OCI-LY7 (cell line): ENCODE measurements at regions not wholly inside any gene's neighbourhood (a gene's known extent, or its start where the extent isn't known, plus 50 kb on each side); places are given as distances from the start of the nearest gene placed in this dataset.

Experiments
- BruUV-seq: library from RNA; stranded (reverse); fragments of 400-500 nt; replicated peaks from 2 replicates; lab custom pipeline; 2021; lab: Mats Ljungman, UMichigan
- CTCF ChIA-PET: fragments of 300-600 bp; sonication (Branson Sonifier 250); formaldehyde crosslinking; loops from one replicate; lab custom pipeline; 2022; ENCODE audit warnings: antibody characterized with exemption; ENCODE audit not compliant: unreplicated experiment; lab: Charles Lee
- POLR2A ChIA-PET: fragments of 300-600 bp; sonication (Branson Sonifier 250); formaldehyde crosslinking; loops from one replicate; lab custom pipeline; 2022; ENCODE audit warnings: antibody characterized with exemption; lab: Charles Lee
- DNase-seq: peaks from one replicate; pipeline ENCODE4 v3.0.0-alpha.2; 2015; ENCODE audit warnings: low spot score
- H2AFZ ChIP-seq: fragments of 200-600 bp; sonication (generic), shearing (Covaris generic); 2 replicates; pipeline ENCODE4 v1.6.1; 2014; ENCODE audit warnings: mild to moderate bottlenecking, antibody characterized with exemption, low read length, moderate library complexity
- H3K27ac ChIP-seq: fragments of 200-600 bp; sonication (generic); 2 replicates; pipeline ENCODE4 v1.5.1; 2014; ENCODE audit warnings: mixed run types, low read depth, mild to moderate bottlenecking, moderate library complexity, low read length, inconsistent platforms; ENCODE audit not compliant: poor library complexity, severe bottlenecking
- H3K36me3 ChIP-seq: fragments of 200-600 bp; sonication (generic); 2 replicates; pipeline ENCODE4 v1.6.1; 2014; ENCODE audit warnings: mild to moderate bottlenecking, antibody characterized with exemption, low read length, moderate library complexity, mixed read lengths; ENCODE audit not compliant: insufficient read depth
- H3K4me1 ChIP-seq: fragments of 200-600 bp; sonication (generic); 2 replicates; pipeline ENCODE4 v1.5.1; 2014; ENCODE audit warnings: mild to moderate bottlenecking, low read length; ENCODE audit not compliant: insufficient read depth, poor library complexity, severe bottlenecking
- H3K4me2 ChIP-seq: fragments of 200-600 bp; sonication (generic); 2 replicates; pipeline ENCODE4 v1.6.1; 2014; ENCODE audit warnings: mild to moderate bottlenecking, low read length
- H3K4me3 ChIP-seq: fragments of 200-600 bp; sonication (generic); 2 replicates; pipeline ENCODE4 v1.5.1; 2014; ENCODE audit warnings: mild to moderate bottlenecking, low read depth, low read length; ENCODE audit not compliant: poor library complexity, severe bottlenecking
- H3K79me2 ChIP-seq: fragments of 200-600 bp; sonication (generic); 2 replicates; pipeline ENCODE4 v1.6.1; 2016; ENCODE audit warnings: low read depth, mild to moderate bottlenecking, low read length, moderate library complexity, mixed read lengths; ENCODE audit not compliant: insufficient read depth
- H3K9me2 ChIP-seq: fragments of 200-600 bp; sonication (generic); 2 replicates; pipeline ENCODE4 v1.6.1; 2016; ENCODE audit warnings: mild to moderate bottlenecking, low read length, mixed read lengths; ENCODE audit not compliant: insufficient read depth
- H3K9me3 ChIP-seq: fragments of 200-600 bp; sonication (generic); 2 replicates; pipeline ENCODE4 v1.6.1; 2014; ENCODE audit warnings: mild to moderate bottlenecking, mixed run types, low read length, mixed read lengths
- H4K20me1 ChIP-seq: fragments of 200-600 bp; sonication (generic); 2 replicates; pipeline ENCODE4 v1.6.1; 2014; ENCODE audit warnings: mild to moderate bottlenecking, antibody characterized with exemption, low read length, moderate library complexity, mixed read lengths; ENCODE audit not compliant: insufficient read depth
- EZH2phosphoT487 ChIP-seq: fragments of 200-600 bp; sonication (generic); IDR thresholded peaks from 2 replicates; pipeline ENCODE4 v1.6.1; 2018; ENCODE audit warnings: low read depth, borderline replicate concordance, mild to moderate bottlenecking, mixed run types, antibody characterized with exemption, low read length, moderate library complexity, mixed read lengths
- intact Hi-C: fragments of 100-400 bp; cut with micrococcal nuclease; formaldehyde crosslinking; loops from one replicate; pipeline ENCODE4 v1.10.0; 2022; ENCODE audit not compliant: unreplicated experiment
- TF ChIP-seq, protein P1 (sequence below): fragments of 200-600 bp; sonication (generic); conservative IDR thresholded peaks from 2 replicates; pipeline ENCODE4 v1.5.1; 2014; ENCODE audit warnings: mild to moderate bottlenecking, antibody characterized with exemption, low read length, moderate library complexity, mixed read lengths

- no peaks in the 10 kb centered on the region for H3K9me2 ChIP-seq
- H3K4me3 ChIP-seq: no peak overlapping the region
- H3K79me2 ChIP-seq: no peaks in the 10 kb centered on the region
- H3K9me3 ChIP-seq: no peaks in the 10 kb centered on the region
- no peak for DNase-seq
- H3K4me2 ChIP-seq: no peak overlapping the region
- intact Hi-C loops: no loop called here
- H3K4me1 ChIP-seq: no peaks in the 10 kb centered on the region
- CTCF ChIA-PET: no interaction called here
- H4K20me1 ChIP-seq: no peaks in the 10 kb centered on the region
- no peak overlapping the region for H2AFZ ChIP-seq
- H3K27ac ChIP-seq: no peak overlapping the region
- BruUV-seq: no TSS peak
- no peaks in the 10 kb centered on the region for H3K36me3 ChIP-seq
- TF ChIP-seq, protein P1, sequence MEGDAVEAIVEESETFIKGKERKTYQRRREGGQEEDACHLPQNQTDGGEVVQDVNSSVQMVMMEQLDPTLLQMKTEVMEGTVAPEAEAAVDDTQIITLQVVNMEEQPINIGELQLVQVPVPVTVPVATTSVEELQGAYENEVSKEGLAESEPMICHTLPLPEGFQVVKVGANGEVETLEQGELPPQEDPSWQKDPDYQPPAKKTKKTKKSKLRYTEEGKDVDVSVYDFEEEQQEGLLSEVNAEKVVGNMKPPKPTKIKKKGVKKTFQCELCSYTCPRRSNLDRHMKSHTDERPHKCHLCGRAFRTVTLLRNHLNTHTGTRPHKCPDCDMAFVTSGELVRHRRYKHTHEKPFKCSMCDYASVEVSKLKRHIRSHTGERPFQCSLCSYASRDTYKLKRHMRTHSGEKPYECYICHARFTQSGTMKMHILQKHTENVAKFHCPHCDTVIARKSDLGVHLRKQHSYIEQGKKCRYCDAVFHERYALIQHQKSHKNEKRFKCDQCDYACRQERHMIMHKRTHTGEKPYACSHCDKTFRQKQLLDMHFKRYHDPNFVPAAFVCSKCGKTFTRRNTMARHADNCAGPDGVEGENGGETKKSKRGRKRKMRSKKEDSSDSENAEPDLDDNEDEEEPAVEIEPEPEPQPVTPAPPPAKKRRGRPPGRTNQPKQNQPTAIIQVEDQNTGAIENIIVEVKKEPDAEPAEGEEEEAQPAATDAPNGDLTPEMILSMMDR: no peak
- TF ChIP-seq EZH2phosphoT487: no peak
- POLR2A ChIA-PET: no interaction called here
Observed at GRCh38 chr15:67991706-67992105, 62.4 kb upstream of the PIAS1 start.

- no TSS peak for BruUV-seq
- Histone ChIP-seq H3K9me3 (no peaks in the 10 kb centered on the region), H3K4me2 (no peak overlapping the region), H3K27ac (no peak overlapping the region), H3K36me3 (no peaks in the 10 kb centered on the region), H4K20me1 (no peaks in the 10 kb centered on the region), H3K4me1 (peaks cover 6% of the 10 kb centered on the region), H2AFZ (no peak overlapping the region), H3K79me2 (no peaks in the 10 kb centered on the region), H3K4me3 (no peak overlapping the region), H3K9me2 (no peaks in the 10 kb centered on the region)
- TF ChIP-seq EZH2phosphoT487: no peak
- TF ChIP-seq, protein P1: no peak
- DNase-seq: no peak
- CTCF ChIA-PET: interaction anchor here (0.5 kb wide), 1 partner anchor 232 kb away, joined by 3 read pairs; no protein-coding TSS in a partner anchor
- intact Hi-C loops: no loop called here
- POLR2A ChIA-PET: interaction anchor here (0.5 kb wide), 1 partner anchor 8 kb away, joined by 3 read pairs; no protein-coding TSS in a partner anchor
Observed at GRCh38 chr15:67992411-67992810, 61.7 kb upstream of the PIAS1 start.

GRCh38 chr15:67992834-67993233, 61.3 kb upstream of the PIAS1 start:
- Histone ChIP-seq H3K4me2 (no peak overlapping the region), H2AFZ (no peak overlapping the region), H3K4me3 (no peak overlapping the region), H3K9me2 (no peaks in the 10 kb centered on the region), H3K9me3 (no peaks in the 10 kb centered on the region), H3K4me1 (peaks cover 8% of the 10 kb centered on the region), H3K27ac (no peak overlapping the region), H4K20me1 (no peaks in the 10 kb centered on the region), H3K79me2 (no peaks in the 10 kb centered on the region), H3K36me3 (no peaks in the 10 kb centered on the region)
- TF ChIP-seq, protein P1: no peak
- no peak for TF ChIP-seq EZH2phosphoT487
- CTCF ChIA-PET: interaction anchor here (0.5 kb wide), 1 partner anchor 232 kb away, joined by 3 read pairs; no protein-coding TSS in a partner anchor
- POLR2A ChIA-PET: no interaction called here
- BruUV-seq: no TSS peak
- no peak for DNase-seq
- intact Hi-C loops: no loop called here
